HepG2 (cell line): ENCODE measurements at regions not wholly inside any gene's neighbourhood (a gene's known extent, or its start where the extent isn't known, plus 50 kb on each side); places are given as distances from the start of the nearest gene placed in this dataset.

Experiments
- ATAC-seq: fragments of 200-7000 bp; cut with Tn5 transposase; 3 replicates; pipeline ENCODE4 v1.9.1; 2020; ENCODE audit warnings: mild to moderate bottlenecking, moderate library complexity
- BruUV-seq: library from RNA; stranded (reverse); fragments of 400-500 nt; replicated peaks from 2 replicates; lab custom pipeline; 2021; lab: Mats Ljungman, UMichigan
- CTCF ChIA-PET: fragments of 300-600 bp; formaldehyde crosslinking; extraction: SDS; loops from one replicate; lab custom pipeline; 2021; ENCODE audit warnings: low total read pairs, inconsistent platforms, low intra/inter-chr PET ratio; lab: Yijun Ruan, JAX
- POLR2A ChIA-PET: fragments of 350-600 bp; sonication (Branson Sonifier 250); formaldehyde crosslinking; loops from one replicate; lab custom pipeline; 2020; ENCODE audit warnings: antibody characterized with exemption, inconsistent platforms; lab: Yijun Ruan, JAX
- DNase-seq: peaks from one replicate; pipeline ENCODE4 v3.0.0-alpha.2; 2015; ENCODE audit warnings: low spot score
- FAIRE-seq: peaks from 3 replicates; lab custom pipeline; 2011; peaks lifted over from hg19 to GRCh38; lab: Jason Lieb, UNC
- H2AFZ ChIP-seq: one replicate; pipeline ENCODE4 v1.6.1; 2011; ENCODE audit warnings: low read length, inconsistent platforms
- H3K27ac ChIP-seq: fragments of 300-600 bp; 3 replicates; pipeline ENCODE4 v1.8.0; 2011; ENCODE audit warnings: mixed run types, mild to moderate bottlenecking, mixed read lengths, low read length, inconsistent platforms; ENCODE audit not compliant: insufficient read depth; ENCODE audit errors: extremely low read length
- H3K27me3 ChIP-seq, 2 experiments: fragments of 200-600 bp in 1 of 2; 2 replicates in 1 of 2; 3 replicates in 1 of 2; pipeline versions ENCODE4 v1.6.0 to v1.8.0; 2011; ENCODE audit warnings: low read length in 2 of 2, mild to moderate bottlenecking in 2 of 2, moderate library complexity in 2 of 2, inconsistent platforms in 1 of 2; ENCODE audit not compliant: insufficient read depth in 2 of 2, control insufficient read depth in 1 of 2
- H3K36me3 ChIP-seq, 2 experiments: fragments of 200-600 bp in 1 of 2; replicated peaks in 1 of 2; 2 replicates in 1 of 2; 3 replicates in 1 of 2; pipeline versions ENCODE4 v1.5.1 to v1.8.0; 2011; ENCODE audit warnings: low read length in 2 of 2, inconsistent platforms in 1 of 2; ENCODE audit not compliant: insufficient read depth in 2 of 2, control insufficient read depth in 1 of 2
- H3K4me1 ChIP-seq: 2 replicates; pipeline ENCODE4 v1.5.1; 2012; ENCODE audit warnings: low read length, inconsistent platforms; ENCODE audit not compliant: insufficient read depth
- H3K4me2 ChIP-seq: 2 replicates; pipeline ENCODE4 v1.6.0; 2011; ENCODE audit warnings: low read depth, low read length, inconsistent platforms
- H3K4me3 ChIP-seq, 3 experiments: fragments of 200-600 bp in 1 of 3; sonication (generic), shearing (Covaris generic) in 1 of 3; replicated peaks in 1 of 3; 2 replicates each; pipeline ENCODE4 v1.5.1; 2011 to 2016; ENCODE audit warnings: low read length in 3 of 3, inconsistent platforms in 2 of 3, low read depth in 2 of 3, mild to moderate bottlenecking in 2 of 3, control low read depth in 1 of 3, mixed read lengths in 1 of 3; ENCODE audit not compliant: insufficient read depth in 1 of 3
- H3K79me2 ChIP-seq: one replicate; pipeline ENCODE4 v1.6.1; 2011; ENCODE audit warnings: low read length, inconsistent platforms; ENCODE audit not compliant: insufficient read depth
- H3K9ac ChIP-seq: 2 replicates; pipeline ENCODE4 v1.6.0; 2011; ENCODE audit warnings: mild to moderate bottlenecking, low read depth, low read length, inconsistent platforms; ENCODE audit not compliant: insufficient read depth
- H3K9me3 ChIP-seq: 2 replicates; pipeline ENCODE4 v1.5.1; 2012; ENCODE audit warnings: mild to moderate bottlenecking, low read length
- H4K20me1 ChIP-seq: 2 replicates; pipeline ENCODE4 v1.6.0; 2011; ENCODE audit warnings: inconsistent platforms, mild to moderate bottlenecking, low read length, moderate library complexity; ENCODE audit not compliant: insufficient read depth
- ATF3 ChIP-seq: sonication (generic); formaldehyde crosslinking; IDR thresholded peaks from 2 replicates; pipeline ENCODE4 v1.4.0; 2020; ENCODE audit warnings: missing genetic modification reagents
- HHEX ChIP-seq: IDR thresholded peaks from 2 replicates; pipeline ENCODE4 v1.6.1; 2016; ENCODE audit warnings: control low read depth
- MXD3 ChIP-seq: IDR thresholded peaks from 2 replicates; pipeline ENCODE4 v1.6.1; 2016; ENCODE audit warnings: mild to moderate bottlenecking, missing biosample characterization, missing genetic modification reagents
- MZF1 ChIP-seq: sonication (generic); formaldehyde crosslinking; IDR thresholded peaks from 2 replicates; pipeline ENCODE4 v1.8.1; 2023; ENCODE audit warnings: mild to moderate bottlenecking, missing genetic modification reagents, borderline replicate concordance
- TAF15 ChIP-seq: fragments of 200-400 bp; formaldehyde crosslinking; IDR thresholded peaks from one replicate; pipeline ENCODE4 v1.6.1; 2018; ENCODE audit warnings: mild to moderate bottlenecking, low read depth, low read length; ENCODE audit not compliant: poor library complexity, severe bottlenecking
- YEATS2 ChIP-seq: sonication (generic); formaldehyde crosslinking; IDR thresholded peaks from 2 replicates; pipeline ENCODE4 v1.4.0; 2020; ENCODE audit warnings: missing genetic modification reagents, borderline replicate concordance
- ZIK1 ChIP-seq: sonication (generic); formaldehyde crosslinking; IDR thresholded peaks from 2 replicates; pipeline ENCODE4 v1.5.0; 2020; ENCODE audit warnings: mild to moderate bottlenecking, low read depth, missing genetic modification reagents, borderline replicate concordance
- ZNF136 ChIP-seq: sonication (generic); formaldehyde crosslinking; IDR thresholded peaks from 2 replicates; pipeline ENCODE4 v1.8.1; 2022; ENCODE audit warnings: low read depth, mild to moderate bottlenecking, moderate library complexity, missing genetic modification reagents
- ZNF335 ChIP-seq: sonication (generic); formaldehyde crosslinking; IDR thresholded peaks from 2 replicates; pipeline ENCODE4 v1.4.0; 2020; ENCODE audit warnings: missing genetic modification reagents
- ZNF362 ChIP-seq: sonication (generic); formaldehyde crosslinking; IDR thresholded peaks from 2 replicates; pipeline ENCODE4 v1.4.0; 2020; ENCODE audit warnings: missing genetic modification reagents, mild to moderate bottlenecking, borderline replicate concordance
- ZNF441 ChIP-seq: sonication (generic); formaldehyde crosslinking; IDR thresholded peaks from 2 replicates; pipeline ENCODE4 v1.7.0; 2021; ENCODE audit warnings: missing genetic modification reagents, borderline replicate concordance
- ZNF691 ChIP-seq: sonication (generic); formaldehyde crosslinking; IDR thresholded peaks from 2 replicates; pipeline ENCODE4 v1.4.0; 2020; ENCODE audit warnings: missing genetic modification reagents, low read depth, mild to moderate bottlenecking, borderline replicate concordance
- WGBS: methylation state at CpG from one replicate; pipeline ENCODE4 v1.1.6; 2017; ENCODE audit warnings: low lambda C conversion rate; 5-methylcytosine and 5-hydroxymethylcytosine counted together
- in situ Hi-C: cut with HindIII; loops from 2 replicates; pipeline ENCODE4 v1.10.0; 2017; ENCODE audit warnings: low pct_unique_long_range_greater_than_20kb; ENCODE audit not compliant: extremely low pct_ligation_motif_present
- intact Hi-C: fragments of 100-400 bp; cut with micrococcal nuclease; formaldehyde crosslinking; loops from one replicate; pipeline ENCODE4 v1.10.0; 2022; ENCODE audit not compliant: unreplicated experiment

GRCh38 chr4:100762738-100763137 is 244.9 kb upstream of the EMCN start:
- WGBS, result 0% methylated on average over 1 of the region's 1 CpG
- H4K20me1 ChIP-seq, result no peaks in the 10 kb centered on the region
- no peak overlapping the region for H3K4me3 ChIP-seq
- no peak overlapping the region for H3K4me2 ChIP-seq
- POLR2A ChIA-PET, result no interaction called here
- H3K36me3 ChIP-seq, result no peaks in the 10 kb centered on the region
- no peaks in the 10 kb centered on the region for H3K9me3 ChIP-seq
- no peaks in the 10 kb centered on the region; a peak in 1 of 5 replicates for H3K27me3 ChIP-seq
- no peak for TF ChIP-seq ZNF441 (CRISPR knock-in tag)
- no peak for TF ChIP-seq MXD3 (CRISPR knock-in tag)
- TF ChIP-seq ZIK1 (CRISPR knock-in tag), result no peak
- TF ChIP-seq, all 625 proteins: peak for 0
- H3K79me2 ChIP-seq, result no peaks in the 10 kb centered on the region
- intact Hi-C loops, result no loop called here
- in situ Hi-C loops, result no loop called here
- CTCF ChIA-PET, result no interaction called here
- no peak for FAIRE-seq
- ATAC-seq, result no peak
- no TSS peak for BruUV-seq
- H2AFZ ChIP-seq, result no peak overlapping the region
- DNase-seq, result no peak
- H3K27ac ChIP-seq, result no peak overlapping the region
- no peak overlapping the region for H3K9ac ChIP-seq
- H3K4me1 ChIP-seq, result no peaks in the 10 kb centered on the region

- Histone ChIP-seq H3K4me2 (no peak overlapping the region), H3K4me1 (no peaks in the 10 kb centered on the region), H4K20me1 (no peaks in the 10 kb centered on the region), H3K9ac (no peak overlapping the region), H3K36me3 (no peaks in the 10 kb centered on the region), H3K27me3 (no peaks in the 10 kb centered on the region), H3K27ac (no peak overlapping the region), H2AFZ (no peak overlapping the region), H3K79me2 (no peaks in the 10 kb centered on the region), H3K4me3 (no peak overlapping the region), H3K9me3 (peaks cover 6% of the 10 kb centered on the region; the same call in 1 of the 2 replicates)
- DNase-seq (no peak), ATAC-seq (no peak), FAIRE-seq (no peak)
- intact Hi-C loops, result no loop called here
- TF ChIP-seq TAF15 (no peak), ZNF136 (no peak), HHEX (CRISPR knock-in tag) (no peak), YEATS2 (CRISPR knock-in tag) (no peak), ZNF335 (no peak), ZNF691 (CRISPR knock-in tag) (no peak), ZNF362 (CRISPR knock-in tag) (no peak), ATF3 (CRISPR knock-in tag) (no peak), MZF1 (CRISPR knock-in tag) (no peak)
- in situ Hi-C loops, result no loop called here
- WGBS, result 0% methylated on average over 1 of the region's 1 CpG
- CTCF ChIA-PET, result no interaction called here
- BruUV-seq, result no TSS peak
- POLR2A ChIA-PET, result no interaction called here
Measured at GRCh38 chr4:100754751-100755150, 236.9 kb upstream of the EMCN start.
